22Rv1 (cell line): ENCODE measurements at regions not wholly inside any gene's neighbourhood (a gene's known extent, or its start where the extent isn't known, plus 50 kb on each side); places are given as distances from the start of the nearest gene placed in this dataset.

Source experiments
- ZFX ChIP-seq: fragments of 450-650 bp; IDR thresholded peaks from 2 replicates; pipeline ENCODE4 v1.6.1; 2017; ENCODE audit warnings: antibody characterized with exemption, borderline replicate concordance
- TF ChIP-seq, protein P1 (sequence below): fragments of 450-650 bp; IDR thresholded peaks from 2 replicates; pipeline ENCODE4 v1.5.1; 2017; ENCODE audit warnings: mild to moderate bottlenecking

DNA sequence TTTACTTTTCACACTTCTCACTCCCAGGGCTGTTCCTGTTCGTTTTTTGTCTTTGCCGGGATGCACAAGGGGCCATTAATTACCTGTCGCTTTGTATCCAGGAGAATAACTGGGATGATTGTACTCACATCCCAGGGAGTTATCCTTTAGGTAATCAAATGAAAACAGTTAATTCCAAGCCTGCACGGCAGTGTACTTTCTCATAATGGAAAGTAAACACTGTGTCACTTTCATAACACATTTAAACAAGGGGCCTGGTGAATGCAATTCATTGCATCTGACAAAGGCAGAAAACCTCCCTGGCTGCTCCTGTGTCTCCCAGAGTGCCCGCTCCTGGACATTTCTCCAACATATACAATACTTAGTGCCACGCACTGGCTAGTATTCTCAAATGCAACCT lies 138.7 kb upstream of the CELF2 start:
- TF ChIP-seq, protein P1, sequence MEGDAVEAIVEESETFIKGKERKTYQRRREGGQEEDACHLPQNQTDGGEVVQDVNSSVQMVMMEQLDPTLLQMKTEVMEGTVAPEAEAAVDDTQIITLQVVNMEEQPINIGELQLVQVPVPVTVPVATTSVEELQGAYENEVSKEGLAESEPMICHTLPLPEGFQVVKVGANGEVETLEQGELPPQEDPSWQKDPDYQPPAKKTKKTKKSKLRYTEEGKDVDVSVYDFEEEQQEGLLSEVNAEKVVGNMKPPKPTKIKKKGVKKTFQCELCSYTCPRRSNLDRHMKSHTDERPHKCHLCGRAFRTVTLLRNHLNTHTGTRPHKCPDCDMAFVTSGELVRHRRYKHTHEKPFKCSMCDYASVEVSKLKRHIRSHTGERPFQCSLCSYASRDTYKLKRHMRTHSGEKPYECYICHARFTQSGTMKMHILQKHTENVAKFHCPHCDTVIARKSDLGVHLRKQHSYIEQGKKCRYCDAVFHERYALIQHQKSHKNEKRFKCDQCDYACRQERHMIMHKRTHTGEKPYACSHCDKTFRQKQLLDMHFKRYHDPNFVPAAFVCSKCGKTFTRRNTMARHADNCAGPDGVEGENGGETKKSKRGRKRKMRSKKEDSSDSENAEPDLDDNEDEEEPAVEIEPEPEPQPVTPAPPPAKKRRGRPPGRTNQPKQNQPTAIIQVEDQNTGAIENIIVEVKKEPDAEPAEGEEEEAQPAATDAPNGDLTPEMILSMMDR: no peak
- TF ChIP-seq ZFX: no peak
